HG02798 (cell line): ENCODE measurements at regions not wholly inside any gene's neighbourhood (a gene's known extent, or its start where the extent isn't known, plus 50 kb on each side); places are given as distances from the start of the nearest gene placed in this dataset.

Experiments used
- ATAC-seq: cut with Tn5 transposase; IDR thresholded peaks from one replicate; pipeline ENCODE4 v1.9.1; 2021; ENCODE audit warnings: mild to moderate bottlenecking; ENCODE audit not compliant: unreplicated experiment, poor library complexity

DNA sequence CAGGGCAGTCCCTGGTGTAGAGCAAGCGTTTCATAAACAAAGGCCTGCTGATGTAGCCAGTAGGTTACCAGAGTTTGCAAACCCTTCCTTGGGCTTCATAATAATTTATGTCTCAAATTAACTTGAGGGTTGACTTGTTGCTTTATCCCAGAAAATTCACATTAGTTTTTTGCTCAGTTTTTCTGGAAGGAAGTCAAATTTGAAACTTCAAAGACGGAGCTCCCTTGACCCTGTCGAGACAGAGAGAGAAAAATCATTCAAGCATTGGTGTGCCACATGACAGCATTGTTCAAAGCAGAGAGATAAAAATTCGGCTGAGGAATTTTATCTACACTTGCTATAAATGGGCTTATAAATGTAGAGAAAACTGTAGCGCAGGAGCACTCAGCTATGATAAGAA lies 627.7 kb downstream of the TNS3 start:
- ATAC-seq: no peak

DNA sequence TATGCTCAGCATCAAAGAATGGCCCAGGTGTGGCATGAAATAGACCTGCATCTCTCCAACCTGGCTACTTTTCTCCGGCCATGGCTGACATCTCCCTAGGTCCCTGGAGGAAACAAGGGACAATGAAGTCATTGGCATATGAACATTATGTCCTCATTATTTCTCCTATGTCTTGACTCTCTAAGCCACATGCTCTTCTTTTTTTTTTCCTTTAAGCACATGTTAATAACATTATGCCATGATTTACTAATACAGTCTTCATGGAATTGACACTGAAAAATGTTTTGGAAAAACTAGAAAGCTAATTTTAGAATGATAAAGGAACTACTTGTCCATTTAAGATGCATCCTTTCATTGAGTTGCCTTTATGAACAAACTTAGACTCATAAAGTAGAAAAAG lies 628.9 kb downstream of the TNS3 start:
- no peak for ATAC-seq

DNA sequence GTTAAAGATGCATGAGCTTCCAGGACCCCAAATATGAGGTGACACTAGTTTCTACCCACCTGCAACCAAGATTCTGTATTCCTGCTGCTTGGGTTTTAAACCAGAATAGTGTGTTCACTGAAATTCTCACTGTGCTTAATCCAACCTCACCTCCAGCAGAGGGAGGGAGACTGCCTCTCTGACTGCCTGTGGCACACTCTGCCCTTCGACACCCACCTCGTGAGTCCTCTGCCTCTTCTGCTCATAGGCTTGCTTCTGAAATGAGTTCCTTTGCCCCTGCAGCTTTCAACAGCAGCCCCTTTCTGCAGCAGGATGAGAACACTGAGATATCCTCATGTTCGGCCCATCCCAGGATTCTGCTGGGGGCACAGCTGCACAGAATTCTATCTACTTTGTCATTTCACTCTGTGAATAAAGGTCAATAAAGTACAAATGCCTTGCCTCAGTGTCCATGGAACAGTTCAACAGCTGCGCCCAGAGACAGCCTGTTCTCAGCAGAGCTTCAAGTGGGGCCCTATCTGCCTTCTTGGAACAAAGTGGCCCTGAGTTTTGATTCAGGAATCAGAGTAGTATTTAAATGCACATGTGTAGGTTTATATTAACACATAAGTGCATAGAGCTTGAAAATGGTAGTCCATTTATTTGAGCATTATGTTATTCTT lies 632.5 kb downstream of the TNS3 start:
- ATAC-seq: no peak

DNA sequence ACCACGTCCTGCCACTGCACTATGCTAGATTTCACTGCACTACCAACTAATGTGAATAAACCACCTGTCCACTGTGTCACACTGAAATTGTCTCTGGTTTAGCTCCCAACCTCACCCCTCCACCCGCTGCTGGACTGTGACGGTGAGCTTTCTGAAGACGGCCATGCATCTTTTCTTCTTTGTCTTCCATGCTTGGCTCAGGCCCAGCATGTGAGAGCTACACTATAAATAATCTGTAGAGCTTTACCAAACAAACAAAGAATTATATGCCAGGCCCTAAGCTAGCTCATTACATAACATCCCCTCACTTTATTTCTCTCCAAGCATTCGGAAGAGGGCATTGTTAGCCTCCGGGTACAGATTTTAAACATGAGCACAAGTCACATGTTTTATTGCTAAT lies 633.2 kb downstream of the TNS3 start:
- ATAC-seq: no peak

DNA sequence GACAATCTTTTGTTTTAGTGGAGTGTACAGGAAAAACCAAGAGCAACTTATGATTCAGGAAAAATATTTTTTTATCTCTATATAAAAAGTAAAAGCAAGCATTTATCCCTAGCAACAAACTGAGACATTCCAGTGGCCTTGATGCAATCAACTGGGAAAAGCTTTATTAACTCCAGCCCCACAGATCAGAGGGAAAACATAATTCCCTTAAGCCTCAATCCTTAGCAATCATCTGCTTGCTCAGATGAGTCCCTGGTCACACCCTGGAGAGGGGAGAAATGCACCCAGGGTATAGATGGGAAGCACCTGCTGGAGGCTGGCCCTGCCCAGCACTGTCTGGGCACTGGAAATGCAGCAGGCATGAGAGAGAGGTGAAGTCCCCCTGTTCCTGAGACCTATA lies 636.6 kb downstream of the TNS3 start:
- no peak for ATAC-seq

DNA sequence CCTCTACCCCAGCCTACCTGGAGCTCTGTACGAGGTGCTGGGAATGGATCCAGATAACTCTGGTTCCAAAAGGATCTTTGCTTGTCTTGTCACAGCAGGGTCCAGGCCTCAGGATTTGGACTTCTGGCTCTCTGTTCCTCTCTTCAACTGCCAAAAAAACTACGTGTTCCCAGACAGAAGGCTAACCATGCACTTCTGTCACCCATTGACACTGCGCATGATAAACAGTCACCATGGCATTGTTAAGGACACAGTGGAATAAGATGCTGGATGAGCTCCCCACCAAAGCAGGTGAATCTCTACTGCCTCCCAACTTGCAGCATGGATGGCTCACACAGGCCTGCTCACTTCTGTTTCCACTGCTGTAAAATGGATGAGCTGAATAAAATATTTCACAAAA lies 637.9 kb downstream of the TNS3 start:
- no peak for ATAC-seq

DNA sequence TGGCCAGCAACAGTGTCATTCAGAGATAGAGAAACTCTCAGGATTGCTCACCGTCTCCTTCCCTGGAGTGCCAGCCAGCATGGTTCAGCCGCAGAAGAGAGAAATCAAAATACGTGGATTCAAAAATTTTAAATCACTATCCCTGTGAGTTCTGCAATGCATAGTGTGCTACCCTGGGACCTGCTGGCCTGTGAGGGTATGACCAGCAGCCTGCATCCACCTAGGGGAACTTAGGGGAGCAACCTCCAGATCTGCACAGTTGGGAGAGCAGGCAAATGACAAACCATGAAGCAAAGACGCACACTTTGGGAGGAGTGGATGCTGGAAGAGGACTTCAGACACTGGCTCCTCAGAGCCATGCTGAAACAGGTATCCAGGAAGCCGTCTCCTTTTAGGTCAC lies 639.3 kb downstream of the TNS3 start:
- no peak for ATAC-seq

DNA sequence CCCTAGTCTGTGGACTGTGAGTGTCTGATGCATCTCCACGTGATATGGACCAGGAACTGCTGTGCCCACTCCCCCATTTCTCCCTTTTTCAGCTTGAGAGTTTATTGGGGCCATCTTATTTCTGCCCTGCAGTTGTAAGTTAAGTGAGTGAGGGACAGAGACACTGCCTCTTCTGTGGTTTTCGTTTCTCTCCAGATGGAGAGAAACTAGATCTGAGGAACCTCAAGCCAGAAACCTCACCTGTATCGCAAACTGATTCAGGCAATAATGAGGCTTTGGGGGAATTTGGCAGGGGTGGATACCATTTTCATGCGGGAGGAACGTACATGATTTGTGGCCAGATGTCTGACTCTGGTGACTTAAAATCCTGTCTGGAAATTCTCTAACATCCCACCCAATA lies 641.7 kb downstream of the TNS3 start:
- no peak for ATAC-seq

DNA sequence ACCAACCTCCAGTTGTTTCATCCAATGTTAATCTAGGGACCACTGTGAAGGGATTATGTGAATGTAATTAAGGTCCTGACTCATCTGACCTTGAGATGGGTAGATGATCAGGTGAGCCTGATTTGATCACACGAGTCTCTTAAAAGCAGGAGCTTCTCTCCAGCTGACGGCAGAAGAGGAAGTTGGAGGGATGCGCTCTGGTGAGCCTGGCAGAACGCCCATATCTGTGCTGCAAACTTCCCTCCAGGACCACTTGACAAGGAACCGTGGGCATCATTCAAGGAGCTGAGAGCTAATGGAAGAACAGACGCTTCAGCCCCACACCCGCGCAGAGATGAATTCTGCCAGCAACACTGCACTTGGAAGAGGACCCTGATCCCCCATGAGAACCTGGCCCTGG lies 642.4 kb downstream of the TNS3 start:
- ATAC-seq: no peak

DNA sequence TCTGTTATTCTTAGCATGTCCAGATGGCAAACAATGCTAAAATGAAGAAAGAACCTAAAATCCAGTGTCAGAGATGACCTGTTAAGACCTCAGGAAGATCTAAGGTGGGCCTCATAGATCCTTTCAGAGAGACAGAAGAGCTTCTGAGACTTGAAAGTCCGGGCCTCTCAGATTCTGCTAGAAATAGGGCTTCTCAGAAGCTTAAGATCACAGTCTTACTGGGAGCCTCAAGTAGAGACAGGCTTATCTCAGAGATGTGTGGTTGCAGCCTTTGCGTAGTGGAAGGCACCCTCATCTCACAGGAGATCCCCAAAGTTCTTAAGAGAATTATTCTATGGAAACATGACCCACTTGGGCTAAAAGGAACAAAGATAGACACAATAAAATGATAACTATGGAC lies 642.8 kb downstream of the TNS3 start:
- ATAC-seq: peak; percentile 51

DNA sequence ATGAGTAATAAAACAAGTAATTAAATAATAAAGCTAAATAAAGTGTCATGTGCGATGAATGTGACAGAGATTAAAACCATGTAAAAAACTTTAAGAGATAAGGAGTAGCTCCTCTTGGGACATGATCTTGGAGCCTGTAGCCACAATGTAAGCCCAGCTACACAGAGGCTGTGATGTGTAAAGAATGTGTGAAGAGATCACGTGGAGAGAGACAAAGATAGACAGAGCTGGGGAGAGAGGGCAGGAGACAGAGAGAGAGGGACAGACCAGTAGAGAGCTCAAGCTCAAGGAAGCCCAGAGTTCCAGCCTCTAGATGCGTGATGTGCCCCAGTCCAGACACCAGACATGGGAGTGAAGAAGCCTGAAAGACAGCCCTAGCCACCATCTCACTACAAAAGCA lies 644.1 kb downstream of the TNS3 start:
- no peak for ATAC-seq

DNA sequence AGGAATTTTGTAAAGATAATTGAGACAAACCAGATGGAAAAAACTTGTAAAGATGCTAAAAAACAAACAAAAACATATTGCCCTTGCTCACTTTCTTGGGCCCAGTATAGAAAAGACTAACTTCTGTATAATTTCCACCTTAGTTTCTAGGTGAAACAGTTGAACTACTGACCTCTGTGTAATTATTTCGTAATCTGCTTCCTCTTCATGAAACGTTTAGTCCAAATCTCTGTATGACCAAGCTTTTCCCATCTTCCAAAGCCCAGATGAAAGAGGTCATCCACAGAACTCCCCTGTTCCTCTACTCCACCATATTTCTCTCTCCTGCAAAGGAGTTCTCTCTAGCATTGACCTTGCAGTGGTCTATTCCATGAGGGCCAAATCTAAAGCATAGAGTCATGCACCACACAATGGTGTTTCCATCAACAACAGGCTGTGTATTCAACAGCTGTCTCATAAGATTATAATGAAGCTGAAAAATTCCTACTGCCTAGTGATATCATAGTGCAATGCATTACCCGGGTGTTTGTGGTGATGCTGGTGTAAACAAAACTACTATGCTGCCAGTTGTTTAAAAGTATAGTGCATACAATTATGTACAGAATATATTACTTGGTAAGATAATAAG lies 647.6 kb downstream of the TNS3 start:
- ATAC-seq: no peak

DNA sequence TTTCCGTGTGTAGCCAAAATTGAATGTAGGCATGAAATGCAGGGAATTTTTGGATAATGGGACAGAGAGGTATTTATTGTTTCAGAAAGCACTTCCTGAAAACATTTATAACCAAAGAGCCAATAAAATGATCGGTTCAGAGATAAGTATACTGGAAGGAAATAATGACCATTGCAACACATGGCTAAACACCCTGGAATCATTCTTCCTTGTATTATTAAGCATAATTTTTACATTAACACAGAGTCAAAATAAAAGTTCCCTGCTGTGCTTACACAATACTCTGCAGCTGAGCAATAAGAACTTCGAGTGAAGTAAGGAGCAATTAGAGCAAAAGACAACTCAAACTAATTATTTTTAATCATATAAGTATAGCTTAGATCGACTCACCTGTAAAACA lies 648.3 kb downstream of the TNS3 start:
- no peak for ATAC-seq

DNA sequence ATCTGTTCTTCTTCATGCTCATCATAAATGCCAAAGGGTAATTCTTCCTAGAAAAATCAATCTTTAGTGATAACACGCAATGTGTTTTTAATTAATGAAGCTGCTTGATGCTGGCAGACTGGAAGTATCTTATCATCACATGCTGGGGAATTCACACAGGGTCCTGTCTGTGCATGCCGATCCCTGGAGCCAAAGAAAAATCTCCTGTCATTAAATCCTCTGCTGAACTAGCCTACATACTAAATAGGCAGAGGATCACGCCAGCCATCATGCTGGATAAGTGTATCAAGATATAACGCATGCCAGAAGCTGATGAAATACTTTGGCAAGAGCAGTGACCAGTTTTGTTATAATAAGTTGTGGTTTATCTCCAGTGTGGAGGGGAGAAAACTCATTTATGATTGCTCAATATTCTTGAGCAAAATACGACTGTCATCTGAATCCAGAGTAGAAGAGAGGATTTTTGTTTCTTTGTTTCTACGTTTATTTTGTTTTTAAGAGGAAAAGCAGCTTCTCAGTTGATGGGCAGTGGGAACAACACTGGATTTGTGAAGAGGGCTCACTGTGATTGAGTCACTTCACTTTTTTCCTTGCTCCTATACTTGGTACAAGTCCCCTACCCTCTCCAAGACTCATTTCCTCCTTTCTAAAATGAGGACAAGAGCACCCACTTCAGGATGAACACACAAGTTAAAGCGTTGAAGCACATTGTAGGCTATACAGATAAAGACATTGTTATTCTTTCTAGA lies 649.1 kb downstream of the TNS3 start:
- ATAC-seq: no peak

DNA sequence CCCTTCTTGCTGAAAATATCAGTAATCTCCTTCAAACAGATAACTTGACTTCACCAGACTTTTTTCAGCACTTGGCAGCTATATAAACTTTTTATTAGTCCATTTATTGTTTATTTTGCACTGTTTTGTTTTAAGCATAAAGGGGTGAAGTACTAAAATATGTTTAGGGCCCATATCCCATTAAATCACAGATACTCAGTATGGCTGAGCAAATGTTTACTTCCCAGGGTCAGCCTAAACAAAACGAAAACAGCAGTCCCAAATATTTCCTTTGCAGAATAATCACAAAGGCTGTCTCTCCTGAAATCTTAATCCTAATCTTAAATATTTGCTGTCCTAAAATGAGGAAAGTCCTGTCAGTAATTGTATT lies 649.6 kb downstream of the TNS3 start:
- no peak for ATAC-seq

DNA sequence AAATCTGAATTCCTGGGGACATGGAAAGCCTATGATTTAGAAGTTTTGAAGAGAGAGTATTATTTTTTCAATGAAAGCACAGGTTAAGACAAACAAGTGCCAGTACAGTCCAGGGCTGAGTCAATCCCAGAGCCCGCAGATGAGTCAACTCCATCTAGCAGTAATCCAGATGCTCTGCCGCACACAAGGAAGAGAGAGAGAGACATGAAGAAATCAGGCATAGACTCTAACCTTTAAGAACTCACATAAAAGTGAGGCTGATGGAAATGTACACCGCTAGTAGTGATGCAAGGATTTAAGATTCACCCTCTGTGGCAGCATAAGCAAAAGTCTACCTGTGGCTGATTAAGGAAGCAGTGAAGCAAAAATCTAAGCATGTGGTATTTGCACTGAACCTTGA lies 651.5 kb downstream of the TNS3 start:
- peak; percentile 35 for ATAC-seq

DNA sequence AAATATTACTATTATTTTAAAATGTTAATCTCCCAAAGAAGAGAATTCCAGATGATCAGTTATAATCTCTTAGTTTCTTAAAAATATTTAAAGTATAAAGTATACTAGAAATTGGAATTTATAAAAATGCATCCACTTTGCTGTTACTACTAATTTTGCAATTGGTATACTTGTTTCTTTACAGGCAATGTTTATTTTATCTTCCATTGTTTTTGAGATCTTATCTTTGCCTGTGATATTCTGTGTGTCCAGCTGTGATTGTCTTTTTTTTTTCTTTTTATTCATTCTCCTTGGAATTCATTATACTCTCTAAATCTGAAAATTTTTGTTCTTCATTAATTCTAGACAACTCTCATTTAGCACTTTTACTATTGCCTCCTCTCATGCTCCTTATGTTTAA lies 652.6 kb downstream of the TNS3 start:
- no peak for ATAC-seq

DNA sequence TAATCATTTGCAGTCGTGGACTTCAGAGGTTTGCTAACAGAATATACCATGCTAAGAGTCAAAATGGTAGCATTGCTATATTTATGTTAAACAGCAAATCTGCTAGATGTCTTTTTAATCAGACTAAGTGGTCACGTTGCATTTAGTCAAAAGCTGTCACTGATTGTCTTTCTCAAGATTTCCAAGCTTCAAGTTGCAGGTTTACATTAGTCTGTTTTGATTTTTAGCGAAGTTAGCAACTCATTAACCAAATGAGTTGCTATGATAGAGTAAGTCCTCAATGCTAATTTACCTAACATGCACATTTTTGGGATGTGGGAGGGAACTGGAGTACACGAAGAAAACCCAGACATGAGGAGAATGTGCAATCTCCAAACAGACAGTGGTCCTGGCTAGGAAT lies 653.2 kb downstream of the TNS3 start:
- ATAC-seq: no peak

DNA sequence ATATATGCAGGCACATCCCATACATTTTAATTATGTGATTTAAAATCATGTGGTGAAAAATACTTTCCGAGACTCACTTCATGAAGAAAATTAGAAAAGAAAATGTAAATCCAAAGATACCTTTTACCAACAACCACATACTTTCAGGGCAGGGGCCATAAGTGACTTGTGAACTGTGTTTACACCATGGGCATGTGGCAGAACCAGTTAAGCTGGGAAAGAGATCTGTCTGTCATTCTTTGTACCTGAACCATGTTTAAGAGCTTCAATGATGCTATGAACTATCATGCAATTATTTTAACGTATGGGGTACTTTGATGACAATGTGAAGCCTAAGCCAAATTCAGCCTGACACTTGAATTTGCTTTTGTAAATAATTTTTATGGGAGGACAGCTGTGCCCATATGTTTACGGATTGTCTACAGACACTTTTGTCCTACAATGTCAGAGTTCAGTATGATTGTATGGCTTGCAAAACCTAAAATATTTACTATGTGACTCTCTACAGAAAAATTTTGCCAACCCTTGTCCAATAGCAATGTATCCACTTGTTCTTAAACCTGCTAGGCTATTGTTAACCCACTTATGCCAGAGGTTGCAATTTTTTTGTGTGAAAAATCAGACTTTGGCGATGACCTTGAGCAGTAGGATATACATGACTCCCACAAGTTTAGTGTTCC lies 654.6 kb downstream of the TNS3 start:
- no peak for ATAC-seq

DNA sequence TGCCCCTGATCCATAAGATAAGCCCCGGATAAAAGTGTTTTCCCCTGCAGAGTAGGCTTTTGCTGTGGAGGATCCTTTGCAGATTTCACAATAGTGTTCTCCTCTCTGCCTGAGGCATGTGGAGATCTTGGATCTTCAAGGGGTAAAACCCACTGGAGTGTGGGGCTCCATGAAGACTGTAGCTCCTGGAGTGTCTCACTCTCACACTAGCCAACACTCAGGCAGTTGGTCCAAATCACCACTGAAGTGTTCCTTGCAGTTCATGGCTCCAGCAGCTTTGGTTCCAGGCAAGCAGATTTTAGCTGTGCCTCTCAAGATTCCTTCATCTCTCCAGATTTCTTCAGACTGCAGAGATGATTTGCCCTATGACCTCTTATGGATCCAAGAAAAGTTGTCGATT lies 665.3 kb downstream of the TNS3 start:
- no peak for ATAC-seq

DNA sequence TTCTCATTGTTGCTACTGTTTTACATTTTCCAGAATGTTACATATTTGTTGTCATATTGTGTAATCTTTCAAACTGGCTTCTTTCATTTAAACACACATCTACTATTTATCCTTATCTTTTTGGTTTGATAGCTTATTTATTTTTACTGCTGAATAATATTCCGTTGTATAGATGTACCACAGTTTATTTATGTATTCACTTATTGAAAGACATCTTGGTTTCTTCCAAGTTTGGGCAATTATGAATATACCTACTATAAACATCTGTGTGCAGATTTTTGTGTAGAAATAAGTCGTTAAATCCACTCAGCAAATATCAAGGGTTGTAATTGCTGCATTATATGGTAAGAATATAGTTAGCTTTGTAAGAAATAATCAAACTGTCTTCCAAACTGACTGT lies 669.2 kb downstream of the TNS3 start:
- ATAC-seq: no peak
